22Rv1 (cell line): ENCODE measurements at regions not wholly inside any gene's neighbourhood (a gene's known extent, or its start where the extent isn't known, plus 50 kb on each side); places are given as distances from the start of the nearest gene placed in this dataset.
"Not testable (repeated sequence)": the region's sequence is repeated elsewhere in the genome, so short reads cannot be mapped to it uniquely, and the experiment has no call there.

Experiments
- H3K27ac ChIP-seq: fragments of 450-650 bp; 2 replicates; pipeline ENCODE4 v1.5.1; 2017
- CTCF ChIP-seq: fragments of 450-650 bp; IDR thresholded peaks from 2 replicates; pipeline ENCODE4 v1.5.1; 2017; ENCODE audit warnings: mild to moderate bottlenecking
- ZFX ChIP-seq: fragments of 450-650 bp; IDR thresholded peaks from 2 replicates; pipeline ENCODE4 v1.6.1; 2017; ENCODE audit warnings: antibody characterized with exemption, borderline replicate concordance

GRCh38 chr3:88469216-88469615 lies 319.5 kb downstream of the C3orf38 start:
- TF ChIP-seq CTCF: no peak
- no peak for TF ChIP-seq ZFX
- no peak overlapping the region for H3K27ac ChIP-seq

GRCh38 chr3:88478460-88478859 lies 328.7 kb downstream of the C3orf38 start:
- no peak for TF ChIP-seq ZFX
- no peak for TF ChIP-seq CTCF
- H3K27ac ChIP-seq: no peak overlapping the region

- TF ChIP-seq ZFX (no peak), CTCF (no peak)
- no peak overlapping the region for H3K27ac ChIP-seq
Observed at GRCh38 chr3:88480822-88481221, 331.1 kb downstream of the C3orf38 start.

GRCh38 chr3:88485001-88485400 lies 335.2 kb downstream of the C3orf38 start:
- H3K27ac ChIP-seq: no peak overlapping the region
- TF ChIP-seq CTCF: no peak
- no peak for TF ChIP-seq ZFX

GRCh38 chr3:88508818-88509217 lies 359.1 kb downstream of the C3orf38 start:
- not testable (repeated sequence) for H3K27ac ChIP-seq

- no peak for TF ChIP-seq CTCF
- no peak for TF ChIP-seq ZFX
- peak overlapping the region; percentile 36; the same call in 1 of the 2 replicates for H3K27ac ChIP-seq
Observed at GRCh38 chr3:88509582-88509981, 359.8 kb downstream of the C3orf38 start.

GRCh38 chr3:88528494-88528893 lies 378.7 kb downstream of the C3orf38 start:
- TF ChIP-seq CTCF (no peak), ZFX (no peak)
- no peak overlapping the region for H3K27ac ChIP-seq

- TF ChIP-seq ZFX (no peak), CTCF (no peak)
- no peak overlapping the region for H3K27ac ChIP-seq
Observed at GRCh38 chr3:88534534-88534933, 384.8 kb downstream of the C3orf38 start.
